ENCODE measurements at regions not wholly inside any gene's neighbourhood (a gene's known extent, or its start where the extent isn't known, plus 50 kb on each side); places are given as distances from the start of the nearest gene placed in this dataset.

GRCh38 chr1:94707321-94708298 lies 112.5 kb upstream of the SLC44A3 start:
- TF ChIP-seq, protein P1, sequence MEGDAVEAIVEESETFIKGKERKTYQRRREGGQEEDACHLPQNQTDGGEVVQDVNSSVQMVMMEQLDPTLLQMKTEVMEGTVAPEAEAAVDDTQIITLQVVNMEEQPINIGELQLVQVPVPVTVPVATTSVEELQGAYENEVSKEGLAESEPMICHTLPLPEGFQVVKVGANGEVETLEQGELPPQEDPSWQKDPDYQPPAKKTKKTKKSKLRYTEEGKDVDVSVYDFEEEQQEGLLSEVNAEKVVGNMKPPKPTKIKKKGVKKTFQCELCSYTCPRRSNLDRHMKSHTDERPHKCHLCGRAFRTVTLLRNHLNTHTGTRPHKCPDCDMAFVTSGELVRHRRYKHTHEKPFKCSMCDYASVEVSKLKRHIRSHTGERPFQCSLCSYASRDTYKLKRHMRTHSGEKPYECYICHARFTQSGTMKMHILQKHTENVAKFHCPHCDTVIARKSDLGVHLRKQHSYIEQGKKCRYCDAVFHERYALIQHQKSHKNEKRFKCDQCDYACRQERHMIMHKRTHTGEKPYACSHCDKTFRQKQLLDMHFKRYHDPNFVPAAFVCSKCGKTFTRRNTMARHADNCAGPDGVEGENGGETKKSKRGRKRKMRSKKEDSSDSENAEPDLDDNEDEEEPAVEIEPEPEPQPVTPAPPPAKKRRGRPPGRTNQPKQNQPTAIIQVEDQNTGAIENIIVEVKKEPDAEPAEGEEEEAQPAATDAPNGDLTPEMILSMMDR (IDR thresholded peaks at IDR 0.05; ENCODE audit: extremely low read depth, missing control alignments): no peak
- no peak for DNase-seq (ENCODE audit: low spot score)

- TF ChIP-seq, protein P1 (IDR thresholded peaks at IDR 0.05; ENCODE audit: extremely low read depth, missing control alignments): no peak
- DNase-seq (ENCODE audit: low spot score): no peak
Observed at GRCh38 chr1:94702442-94702815, 117.7 kb upstream of the SLC44A3 start.

- TF ChIP-seq, protein P1 (IDR thresholded peaks at IDR 0.05; ENCODE audit: extremely low read depth, missing control alignments): no peak
- DNase-seq (ENCODE audit: low spot score): no peak
Observed at GRCh38 chr1:94701796-94702441, 118.2 kb upstream of the SLC44A3 start.

DNA sequence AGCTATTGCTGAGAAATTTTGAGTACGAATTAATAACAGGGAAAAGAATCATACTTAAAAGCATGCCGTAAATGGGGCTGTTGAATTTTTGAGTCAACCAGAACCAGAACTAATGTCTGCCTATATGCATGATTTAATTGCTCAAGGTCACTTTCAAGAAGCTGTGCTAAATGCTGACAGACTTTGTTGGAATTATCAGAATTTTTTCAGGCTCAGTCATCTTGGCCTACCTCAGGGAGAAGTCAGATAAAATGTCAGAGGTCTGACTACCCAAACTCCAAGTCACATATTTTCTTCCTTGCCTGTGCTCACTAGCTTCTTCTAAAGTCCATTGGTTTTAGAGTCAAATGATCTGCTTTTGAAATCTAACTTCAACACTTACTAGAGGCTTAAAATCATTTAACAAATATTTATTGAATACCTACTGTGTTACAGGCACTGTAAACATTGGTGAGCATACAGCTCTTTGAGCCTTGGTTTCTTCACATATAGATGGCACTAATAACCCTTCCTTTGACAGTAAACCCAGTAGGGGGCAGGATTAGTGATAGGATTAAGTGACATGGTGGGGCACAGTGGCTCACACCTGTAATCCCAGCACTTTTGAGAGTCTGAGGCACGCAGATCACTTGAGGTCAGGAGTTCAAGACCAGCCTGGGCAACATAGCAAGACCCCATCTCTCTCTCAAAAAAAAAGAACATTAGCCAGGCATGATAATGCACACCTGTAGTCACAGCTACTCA lies 121.2 kb upstream of the SLC44A3 start:
- TF ChIP-seq, protein P1 (IDR thresholded peaks at IDR 0.05; ENCODE audit: extremely low read depth, missing control alignments): no peak
- no peak for DNase-seq (ENCODE audit: low spot score)

GRCh38 chr1:94698356-94698755 lies 121.8 kb upstream of the SLC44A3 start:
- DNase-seq (ENCODE audit: low spot score): no peak
- TF ChIP-seq, protein P1 (IDR thresholded peaks at IDR 0.05; ENCODE audit: extremely low read depth, missing control alignments): no peak

- TF ChIP-seq, protein P1 (IDR thresholded peaks at IDR 0.05; ENCODE audit: extremely low read depth, missing control alignments): no peak
Observed at GRCh38 chr1:94697839-94698238, 122.3 kb upstream of the SLC44A3 start.

More at GRCh38 chr1:94697839-94698238, 122.3 kb upstream of the SLC44A3 start:
- no peak for DNase-seq (ENCODE audit: low spot score)

Measured in GM20000 (cell line).